SKM-1 (cell line): ENCODE measurements at regions not wholly inside any gene's neighbourhood (a gene's known extent, or its start where the extent isn't known, plus 50 kb on each side); places are given as distances from the start of the nearest gene placed in this dataset.
A peak's percentile ranks its signal among the peaks of the same experiment; 100 is the strongest.

Experiments
- DNase-seq: peaks from one replicate; lab custom pipeline; 2025; ENCODE audit not compliant: unreplicated experiment; lab: John Stamatoyannopoulos, UW

GRCh38 chr9:11312966-11313365, 700.2 kb upstream of the PTPRD start:
- no peak for DNase-seq

GRCh38 chr9:11318946-11319345, 706.1 kb upstream of the PTPRD start:
- no peak for DNase-seq

- peak; percentile 22 for DNase-seq
Observed at GRCh38 chr9:11319538-11319937, 706.7 kb upstream of the PTPRD start.

- no peak for DNase-seq
Observed at GRCh38 chr9:11320989-11321388, 708.2 kb upstream of the PTPRD start.

GRCh38 chr9:11323457-11323856, 710.7 kb upstream of the PTPRD start:
- no peak for DNase-seq

GRCh38 chr9:11326231-11326630, 713.4 kb upstream of the PTPRD start:
- DNase-seq: no peak

- DNase-seq: no peak
Observed at GRCh38 chr9:11328326-11328725, 715.5 kb upstream of the PTPRD start.

GRCh38 chr9:11335011-11335410, 722.2 kb upstream of the PTPRD start:
- DNase-seq: no peak

GRCh38 chr9:11338130-11338529, 725.3 kb upstream of the PTPRD start:
- DNase-seq: no peak

- DNase-seq: no peak
Observed at GRCh38 chr9:11340654-11341053, 727.9 kb upstream of the PTPRD start.

GRCh38 chr9:11347437-11347836, 734.6 kb upstream of the PTPRD start:
- DNase-seq: no peak

GRCh38 chr9:11348366-11348765, 735.6 kb upstream of the PTPRD start:
- no peak for DNase-seq

GRCh38 chr9:11349187-11349586, 736.4 kb upstream of the PTPRD start:
- DNase-seq: no peak

GRCh38 chr9:11352612-11353011, 739.8 kb upstream of the PTPRD start:
- no peak for DNase-seq

- no peak for DNase-seq
Observed at GRCh38 chr9:11356067-11356466, 743.3 kb upstream of the PTPRD start.

- no peak for DNase-seq
Observed at GRCh38 chr9:11366585-11367129, 753.9 kb upstream of the PTPRD start.

GRCh38 chr9:11374926-11375325, 762.1 kb upstream of the PTPRD start:
- DNase-seq: no peak

- DNase-seq: no peak
Observed at GRCh38 chr9:11402621-11403020, 789.8 kb upstream of the PTPRD start.

GRCh38 chr9:11414241-11414640, 801.4 kb upstream of the PTPRD start:
- no peak for DNase-seq

- DNase-seq: no peak
Observed at GRCh38 chr9:11417782-11418181, 805.0 kb upstream of the PTPRD start.

- no peak for DNase-seq
Observed at GRCh38 chr9:11431490-11431889, 818.7 kb upstream of the PTPRD start.

- no peak for DNase-seq
Observed at GRCh38 chr9:11432361-11432760, 819.6 kb upstream of the PTPRD start.

GRCh38 chr9:11443631-11444030, 830.8 kb upstream of the PTPRD start:
- DNase-seq: no peak
